GM23338 (cell line): ENCODE measurements at regions not wholly inside any gene's neighbourhood (a gene's known extent, or its start where the extent isn't known, plus 50 kb on each side); places are given as distances from the start of the nearest gene placed in this dataset.
"Not testable (repeated sequence)": the region's sequence is repeated elsewhere in the genome, so short reads cannot be mapped to it uniquely, and the experiment has no call there.

Experiments used
- ATAC-seq: fragments of 200-7000 bp; cut with Tn5 transposase; 3 replicates; pipeline ENCODE4 v1.9.1; 2020
- DNase-seq: peaks from one replicate; pipeline ENCODE4 v3.0.0-alpha.2; 2015; ENCODE audit warnings: low spot score
- H2AFZ ChIP-seq: fragments of 200-600 bp; sonication (generic); 2 replicates; pipeline ENCODE4 v1.8.0; 2016; ENCODE audit warnings: antibody characterized with exemption, mild to moderate bottlenecking, moderate library complexity
- H3F3A ChIP-seq: fragments of 200-600 bp; sonication (generic); replicated peaks from 2 replicates; pipeline ENCODE4 v1.8.0; 2017; ENCODE audit warnings: antibody characterized with exemption, mixed run types, low read depth
- H3K27ac ChIP-seq: fragments of 200-600 bp; sonication (generic); 2 replicates; pipeline ENCODE4 v1.6.1; 2016; ENCODE audit warnings: low read depth
- H3K27me3 ChIP-seq: fragments of 200-600 bp; sonication (generic); 2 replicates; pipeline ENCODE4 v1.8.0; 2016; ENCODE audit warnings: mild to moderate bottlenecking, mixed run types, moderate library complexity; ENCODE audit not compliant: insufficient read depth
- H3K36me3 ChIP-seq: fragments of 200-600 bp; sonication (generic); 2 replicates; pipeline ENCODE4 v1.8.0; 2016; ENCODE audit warnings: mild to moderate bottlenecking; ENCODE audit not compliant: insufficient read depth
- H3K4me1 ChIP-seq: fragments of 200-600 bp; sonication (generic); 2 replicates; pipeline ENCODE4 v1.8.0; 2016; ENCODE audit warnings: mild to moderate bottlenecking, moderate library complexity; ENCODE audit not compliant: insufficient read depth
- H3K4me2 ChIP-seq: fragments of 200-600 bp; sonication (generic); 2 replicates; pipeline ENCODE4 v1.7.1; 2017; ENCODE audit warnings: mixed run types
- H3K4me3 ChIP-seq: fragments of 200-600 bp; sonication (generic); 2 replicates; pipeline ENCODE4 v1.6.1; 2016; ENCODE audit warnings: mixed run types
- H3K79me2 ChIP-seq: fragments of 200-600 bp; sonication (generic); replicated peaks from 2 replicates; pipeline ENCODE4 v1.8.0; 2017; ENCODE audit warnings: mild to moderate bottlenecking; ENCODE audit not compliant: insufficient read depth
- H3K9me2 ChIP-seq: fragments of 200-600 bp; sonication (generic); 2 replicates; pipeline ENCODE4 v1.8.0; 2017; ENCODE audit not compliant: insufficient read depth
- H4K20me1 ChIP-seq: fragments of 200-600 bp; sonication (generic); replicated peaks from 2 replicates; pipeline ENCODE4 v1.8.0; 2017; ENCODE audit warnings: mild to moderate bottlenecking; ENCODE audit not compliant: insufficient read depth
- H3K27ac Mint-ChIP-seq: 2 replicates; pipeline ENCODE4 v1.8.0; 2020; ENCODE audit warnings: inconsistent platforms, mild to moderate bottlenecking, moderate library complexity, mixed read lengths
- H3K27me3 Mint-ChIP-seq: 3 replicates; pipeline ENCODE4 v1.8.0; 2022; ENCODE audit warnings: low read depth, mild to moderate bottlenecking, moderate library complexity, mixed read lengths, inconsistent platforms; ENCODE audit not compliant: insufficient read depth, poor library complexity
- H3K36me3 Mint-ChIP-seq: 3 replicates; pipeline ENCODE4 v1.8.0; 2021; ENCODE audit warnings: low read depth, mild to moderate bottlenecking, inconsistent platforms, moderate library complexity, mixed read lengths
- H3K4me1 Mint-ChIP-seq: 3 replicates; pipeline ENCODE4 v1.8.0; 2020; ENCODE audit warnings: mild to moderate bottlenecking, inconsistent platforms, mixed read lengths
- H3K4me3 Mint-ChIP-seq: 3 replicates; pipeline ENCODE4 v1.8.0; 2021; ENCODE audit warnings: moderate library complexity, mild to moderate bottlenecking, inconsistent platforms, mixed read lengths
- H3K9me3 Mint-ChIP-seq: 3 replicates; pipeline ENCODE4 v1.8.0; 2020; ENCODE audit warnings: moderate library complexity, mild to moderate bottlenecking, inconsistent platforms, mixed read lengths
- CREB1 ChIP-seq: fragments of 250-450 bp; sonication (Bioruptor Pico); IDR thresholded peaks from 2 replicates; pipeline ENCODE4 v1.5.0; 2020; ENCODE audit warnings: low read depth, mild to moderate bottlenecking, moderate library complexity
- ZNF114 ChIP-seq: fragments of 250-450 bp; sonication (Bioruptor Pico); IDR thresholded peaks from 2 replicates; pipeline ENCODE4 v1.5.0; 2020; ENCODE audit warnings: mild to moderate bottlenecking, moderate library complexity
- TF ChIP-seq, protein P1 (sequence below), 2 experiments: fragments of 200-600 bp in 1 of 2; sonication (generic) in 1 of 2; conservative IDR thresholded peaks; 2 replicates each; pipeline versions ENCODE4 v1.5.1 to v1.6.1; 2016 to 2017; ENCODE audit warnings: antibody characterized with exemption in 2 of 2, low read depth in 2 of 2, mild to moderate bottlenecking in 2 of 2, moderate library complexity in 1 of 2
- TF ChIP-seq, protein P2 (sequence below): IDR thresholded peaks from one replicate; pipeline ENCODE4 v1.6.1; 2018; ENCODE audit warnings: antibody characterized with exemption; ENCODE audit not compliant: unreplicated experiment

DNA sequence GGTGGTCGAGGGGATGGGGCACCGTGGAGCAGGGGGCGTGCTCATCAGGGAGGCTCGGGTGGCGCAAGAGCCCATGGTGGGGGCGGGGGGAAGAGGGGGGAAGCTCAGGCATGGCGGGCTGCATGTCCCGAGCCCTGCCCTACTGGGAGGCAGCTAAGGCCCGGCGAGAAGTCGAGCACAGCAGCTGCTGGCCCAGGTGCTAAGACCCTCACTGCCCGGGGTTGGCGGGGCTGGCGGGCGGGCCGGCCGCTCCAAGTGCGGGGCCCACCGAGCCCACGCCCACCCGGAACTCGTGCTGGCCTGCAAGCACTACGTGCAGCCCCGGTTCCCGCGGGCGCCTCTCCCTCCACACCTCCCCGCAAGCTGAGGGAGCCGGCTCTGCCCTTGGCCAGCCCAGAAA, 55.0 kb upstream of the FAM171A1 start (continued):
- TF ChIP-seq, protein P1, sequence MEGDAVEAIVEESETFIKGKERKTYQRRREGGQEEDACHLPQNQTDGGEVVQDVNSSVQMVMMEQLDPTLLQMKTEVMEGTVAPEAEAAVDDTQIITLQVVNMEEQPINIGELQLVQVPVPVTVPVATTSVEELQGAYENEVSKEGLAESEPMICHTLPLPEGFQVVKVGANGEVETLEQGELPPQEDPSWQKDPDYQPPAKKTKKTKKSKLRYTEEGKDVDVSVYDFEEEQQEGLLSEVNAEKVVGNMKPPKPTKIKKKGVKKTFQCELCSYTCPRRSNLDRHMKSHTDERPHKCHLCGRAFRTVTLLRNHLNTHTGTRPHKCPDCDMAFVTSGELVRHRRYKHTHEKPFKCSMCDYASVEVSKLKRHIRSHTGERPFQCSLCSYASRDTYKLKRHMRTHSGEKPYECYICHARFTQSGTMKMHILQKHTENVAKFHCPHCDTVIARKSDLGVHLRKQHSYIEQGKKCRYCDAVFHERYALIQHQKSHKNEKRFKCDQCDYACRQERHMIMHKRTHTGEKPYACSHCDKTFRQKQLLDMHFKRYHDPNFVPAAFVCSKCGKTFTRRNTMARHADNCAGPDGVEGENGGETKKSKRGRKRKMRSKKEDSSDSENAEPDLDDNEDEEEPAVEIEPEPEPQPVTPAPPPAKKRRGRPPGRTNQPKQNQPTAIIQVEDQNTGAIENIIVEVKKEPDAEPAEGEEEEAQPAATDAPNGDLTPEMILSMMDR (conservative IDR thresholded peaks at IDR 0.05; ENCODE audit: low read depth in 2 of 2) = no peak
- TF ChIP-seq, protein P2, sequence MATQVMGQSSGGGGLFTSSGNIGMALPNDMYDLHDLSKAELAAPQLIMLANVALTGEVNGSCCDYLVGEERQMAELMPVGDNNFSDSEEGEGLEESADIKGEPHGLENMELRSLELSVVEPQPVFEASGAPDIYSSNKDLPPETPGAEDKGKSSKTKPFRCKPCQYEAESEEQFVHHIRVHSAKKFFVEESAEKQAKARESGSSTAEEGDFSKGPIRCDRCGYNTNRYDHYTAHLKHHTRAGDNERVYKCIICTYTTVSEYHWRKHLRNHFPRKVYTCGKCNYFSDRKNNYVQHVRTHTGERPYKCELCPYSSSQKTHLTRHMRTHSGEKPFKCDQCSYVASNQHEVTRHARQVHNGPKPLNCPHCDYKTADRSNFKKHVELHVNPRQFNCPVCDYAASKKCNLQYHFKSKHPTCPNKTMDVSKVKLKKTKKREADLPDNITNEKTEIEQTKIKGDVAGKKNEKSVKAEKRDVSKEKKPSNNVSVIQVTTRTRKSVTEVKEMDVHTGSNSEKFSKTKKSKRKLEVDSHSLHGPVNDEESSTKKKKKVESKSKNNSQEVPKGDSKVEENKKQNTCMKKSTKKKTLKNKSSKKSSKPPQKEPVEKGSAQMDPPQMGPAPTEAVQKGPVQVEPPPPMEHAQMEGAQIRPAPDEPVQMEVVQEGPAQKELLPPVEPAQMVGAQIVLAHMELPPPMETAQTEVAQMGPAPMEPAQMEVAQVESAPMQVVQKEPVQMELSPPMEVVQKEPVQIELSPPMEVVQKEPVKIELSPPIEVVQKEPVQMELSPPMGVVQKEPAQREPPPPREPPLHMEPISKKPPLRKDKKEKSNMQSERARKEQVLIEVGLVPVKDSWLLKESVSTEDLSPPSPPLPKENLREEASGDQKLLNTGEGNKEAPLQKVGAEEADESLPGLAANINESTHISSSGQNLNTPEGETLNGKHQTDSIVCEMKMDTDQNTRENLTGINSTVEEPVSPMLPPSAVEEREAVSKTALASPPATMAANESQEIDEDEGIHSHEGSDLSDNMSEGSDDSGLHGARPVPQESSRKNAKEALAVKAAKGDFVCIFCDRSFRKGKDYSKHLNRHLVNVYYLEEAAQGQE = no peak
- TF ChIP-seq ZNF114 (CRISPR knock-in tag) = no peak
- TF ChIP-seq CREB1 (CRISPR knock-in tag) = no peak

DNA sequence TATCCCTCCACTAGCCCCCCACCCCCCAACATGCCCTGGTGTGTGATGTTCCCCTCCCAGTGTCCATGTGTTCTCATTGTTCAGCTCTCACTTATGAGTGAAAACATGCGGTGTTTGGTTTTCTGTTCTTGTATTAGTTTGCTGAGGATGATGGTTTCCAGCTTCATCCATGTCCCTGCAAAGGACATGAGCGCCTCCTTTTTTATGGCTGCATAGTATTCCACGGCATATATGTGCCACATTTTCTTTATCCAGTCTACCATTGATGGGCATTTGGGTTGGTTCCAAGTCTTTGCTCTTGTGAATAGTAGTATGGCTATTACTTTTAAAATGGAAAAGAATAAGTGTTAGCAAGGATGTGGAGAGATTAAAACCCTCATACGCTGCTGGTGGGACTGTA, 50.8 kb upstream of the FAM171A1 start:
- not testable (repeated sequence) for H3K36me3 Mint-ChIP-seq, H3K27me3 Mint-ChIP-seq, H3K9me3 Mint-ChIP-seq, ATAC-seq, H4K20me1 ChIP-seq, H3K27me3 ChIP-seq, H3K79me2 ChIP-seq, H3K27ac Mint-ChIP-seq, H3K4me3 ChIP-seq, H3K4me3 Mint-ChIP-seq, H3K27ac ChIP-seq, DNase-seq, H3K9me2 ChIP-seq, H3K36me3 ChIP-seq, H3K4me1 ChIP-seq, H3K4me2 ChIP-seq, H3F3A ChIP-seq, H2AFZ ChIP-seq, H3K4me1 Mint-ChIP-seq
